ENCODE measurements at regions not wholly inside any gene's neighbourhood (a gene's known extent, or its start where the extent isn't known, plus 50 kb on each side); places are given as distances from the start of the nearest gene placed in this dataset.
"Not testable (repeated sequence)": the region's sequence is repeated elsewhere in the genome, so short reads cannot be mapped to it uniquely, and the experiment has no call there.

DNA sequence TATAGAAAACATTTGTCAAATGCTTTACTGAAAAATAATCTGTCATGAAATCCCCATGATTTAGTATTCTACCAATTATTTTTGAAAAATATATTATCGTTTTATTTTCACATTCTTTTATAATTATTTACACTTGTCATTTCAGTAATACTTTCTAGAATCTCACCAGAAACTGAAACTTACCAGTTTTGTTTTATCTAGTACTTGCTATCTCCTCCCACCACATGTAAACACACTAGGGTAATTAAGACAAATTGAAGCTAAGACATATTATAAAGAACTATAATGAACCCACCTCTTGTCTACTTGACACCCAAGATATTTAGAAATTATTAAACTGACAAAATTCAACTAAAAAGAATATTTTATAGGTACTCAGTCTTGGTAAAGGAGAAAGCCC lies 51.5 kb upstream of the GRM3 start:
- no peak for DNase-seq

DNA sequence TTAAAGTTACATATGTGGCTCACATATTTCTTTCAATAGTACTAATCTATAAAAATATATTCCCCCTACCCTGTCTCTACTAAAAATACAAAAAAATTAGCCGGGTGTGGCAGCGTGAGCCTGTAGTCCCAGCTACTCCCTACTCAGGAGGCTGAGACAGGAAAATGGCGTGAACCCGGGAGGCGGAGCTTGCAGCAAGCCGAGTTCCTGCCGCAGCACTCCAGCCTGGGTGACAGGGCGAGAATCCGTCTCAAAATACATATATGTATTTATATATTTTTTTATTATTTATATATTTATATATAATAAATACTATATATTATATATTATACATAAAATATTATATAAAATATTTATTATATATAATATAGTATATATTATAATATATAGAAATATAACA lies 69.7 kb upstream of the GRM3 start:
- DNase-seq: no peak

DNA sequence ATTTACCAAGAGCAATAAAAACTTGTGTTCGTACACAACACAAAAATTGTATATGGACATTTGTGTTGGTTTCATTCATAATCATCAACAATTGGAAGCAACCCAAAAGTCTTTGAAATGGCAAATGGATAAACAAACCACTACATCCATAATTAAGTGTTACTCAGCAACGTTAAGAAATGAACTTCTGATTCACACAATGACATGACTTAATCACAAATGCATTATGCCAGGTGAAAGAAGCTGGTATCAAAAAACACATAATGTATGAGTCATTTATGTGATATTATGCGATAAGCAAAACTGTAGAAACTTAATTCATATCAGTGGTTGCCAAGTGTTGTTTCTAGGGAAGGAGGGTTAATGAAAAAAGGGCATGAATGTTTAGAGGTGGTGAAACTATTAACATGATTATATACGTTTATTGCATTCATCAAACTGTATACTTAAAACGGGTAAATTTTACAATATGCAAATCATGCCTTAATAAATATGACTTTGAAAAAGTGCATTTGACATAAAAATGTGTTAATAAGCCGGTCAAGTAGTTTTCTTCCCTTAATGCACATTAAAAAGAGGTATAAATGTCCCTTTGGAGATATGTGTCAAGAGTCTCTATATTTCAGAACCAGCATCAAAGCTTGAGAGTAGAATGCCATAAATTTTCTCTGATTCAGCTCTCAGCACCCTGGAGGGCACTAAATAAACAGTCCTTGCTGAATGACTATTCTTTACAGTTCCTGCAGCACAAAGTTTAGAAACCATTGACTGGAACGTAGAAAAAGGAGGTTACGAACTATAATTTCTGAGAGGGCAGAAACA lies 84.8 kb upstream of the GRM3 start:
- DNase-seq: peak; percentile 43

DNA sequence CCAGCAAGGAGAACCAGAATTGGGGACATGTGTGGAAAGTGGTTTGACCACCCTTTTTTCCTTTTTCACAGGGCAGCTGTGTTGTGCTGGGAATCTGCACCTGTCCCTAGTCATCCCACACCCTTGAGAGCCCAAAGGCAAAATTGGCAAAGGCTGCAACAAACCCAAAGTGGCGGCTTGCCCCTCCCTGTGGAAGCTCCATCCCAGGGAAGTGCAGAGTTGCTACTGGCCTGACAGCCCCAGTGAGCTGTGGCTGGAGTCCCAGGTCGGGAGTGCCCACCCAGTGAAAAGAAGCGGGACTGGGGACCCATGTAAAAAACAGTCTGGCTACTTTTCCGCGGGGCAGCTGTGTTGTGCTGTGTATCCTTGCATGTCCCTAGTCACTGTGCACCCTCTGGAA lies 109.1 kb upstream of the GRM3 start:
- no peak for DNase-seq

DNA sequence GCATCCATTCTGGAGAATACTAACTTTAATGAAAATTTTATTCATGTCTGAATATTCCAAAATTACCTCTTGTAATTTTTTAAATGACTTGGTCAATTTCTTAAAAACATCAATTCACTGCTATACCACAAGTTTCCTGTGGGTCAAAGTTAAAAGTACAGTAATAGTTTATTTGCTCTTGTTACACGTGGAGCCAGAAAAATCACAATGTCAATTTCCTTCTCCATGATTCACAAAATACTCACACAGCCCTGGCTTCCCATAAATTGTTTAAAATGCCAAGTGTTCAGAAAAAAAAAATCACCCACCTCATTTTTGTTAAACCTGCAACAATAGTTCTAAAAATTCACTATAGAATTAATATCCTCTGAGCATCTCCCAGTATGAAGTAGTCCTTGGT lies 139.5 kb upstream of the GRM3 start:
- DNase-seq: no peak

DNA sequence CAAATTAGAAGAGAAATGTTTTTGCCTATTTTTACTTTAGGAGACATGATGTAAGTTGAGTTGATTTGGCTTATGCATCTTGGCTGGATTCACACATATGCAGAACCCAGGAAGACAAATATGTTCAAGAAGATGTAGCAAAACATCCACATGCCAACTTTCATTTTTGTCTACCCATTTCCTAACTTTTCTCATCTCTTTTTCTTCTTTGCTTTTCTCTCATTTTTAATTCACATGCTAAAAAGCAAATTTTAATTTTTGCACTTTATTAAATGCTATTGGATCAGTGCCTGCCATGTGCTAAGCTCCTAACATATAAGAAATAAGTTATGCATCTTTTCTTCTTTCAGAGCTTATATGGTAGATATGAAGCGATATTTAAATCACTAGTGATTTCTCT lies 143.7 kb upstream of the GRM3 start:
- no peak for DNase-seq

DNA sequence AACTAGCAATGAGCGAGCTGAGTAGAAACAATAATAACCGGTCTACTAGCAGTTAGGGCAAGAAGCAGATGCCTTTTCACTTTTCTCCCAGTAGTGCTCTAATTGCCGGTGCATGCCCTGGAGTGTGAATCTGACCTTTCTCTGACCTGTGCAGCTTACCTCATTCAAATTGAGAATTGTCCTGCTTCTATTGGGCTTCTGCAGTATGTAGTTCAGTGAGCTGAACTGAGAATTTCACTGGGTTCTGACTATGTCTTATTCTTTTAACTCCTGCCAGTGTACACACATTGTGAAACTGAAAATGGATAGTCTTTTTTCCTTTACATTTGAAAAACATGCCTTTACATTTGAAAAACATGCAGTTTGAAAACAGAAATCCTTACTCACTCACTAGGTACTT lies 157.9 kb upstream of the GRM3 start:
- no peak for DNase-seq

DNA sequence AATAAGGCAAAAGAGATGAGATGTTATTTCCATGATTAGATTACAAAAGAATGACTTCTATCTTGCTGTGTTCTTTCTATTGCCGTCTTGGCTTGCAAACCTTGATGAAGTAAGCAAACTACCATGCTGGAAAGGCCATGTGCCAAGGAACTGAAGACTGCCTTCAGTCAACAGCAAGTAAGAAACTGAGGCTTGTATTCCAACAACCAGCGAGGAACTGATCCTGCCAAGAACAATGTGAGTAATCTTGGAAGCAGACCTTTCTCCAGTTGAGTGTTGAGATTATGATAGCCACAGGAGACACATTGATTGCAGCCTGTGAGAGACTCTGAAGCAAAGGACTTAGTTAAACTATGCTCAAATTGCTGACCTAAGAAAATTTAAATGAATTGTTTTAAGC lies 164.6 kb upstream of the GRM3 start:
- DNase-seq: no peak

DNA sequence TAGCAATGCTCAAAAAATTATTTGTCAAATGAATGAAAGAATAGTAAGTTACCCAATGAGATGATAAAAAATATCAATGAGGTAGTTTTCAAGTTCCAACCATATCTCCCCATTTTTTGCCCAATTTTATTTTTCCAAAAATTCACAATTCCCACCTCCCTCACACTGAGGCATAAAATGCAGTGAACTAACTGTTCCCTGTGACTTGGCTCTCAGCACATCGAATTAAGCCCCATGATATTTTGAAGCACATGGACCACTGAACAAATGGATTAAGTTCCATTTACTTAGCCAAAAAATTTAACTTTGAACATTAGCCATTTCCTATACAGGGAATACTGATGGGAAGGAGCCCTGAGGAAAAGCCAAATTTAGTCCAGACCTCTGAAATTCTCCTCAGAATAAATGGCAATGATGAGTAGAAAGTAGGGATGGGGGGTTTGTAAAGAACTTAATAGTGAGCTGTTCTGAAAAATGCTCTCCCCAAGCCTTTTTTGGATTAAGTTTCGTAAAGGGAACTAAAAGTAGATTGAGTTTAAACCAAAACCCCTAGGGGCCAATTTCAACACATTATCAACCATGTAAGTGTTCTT lies 166.3 kb upstream of the GRM3 start:
- no peak for DNase-seq

DNA sequence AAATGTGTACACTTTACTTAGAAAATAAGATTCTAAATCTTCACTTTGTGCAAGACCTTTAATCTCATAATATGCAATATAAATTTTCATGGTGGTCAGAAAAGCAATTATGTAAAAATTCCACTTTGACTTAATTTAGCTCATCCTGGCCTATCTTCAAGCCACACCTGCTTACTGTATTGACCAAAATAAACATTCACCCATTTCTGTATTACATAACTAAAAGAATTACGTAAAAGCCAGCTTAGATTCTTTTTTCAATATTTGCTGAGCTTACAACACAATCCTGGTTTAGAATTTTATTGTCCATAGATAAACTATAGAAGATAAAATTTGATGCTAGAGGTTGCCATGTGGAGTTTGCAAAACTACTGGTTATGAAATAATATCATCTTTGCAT lies 172.9 kb upstream of the GRM3 start:
- DNase-seq: no peak

DNA sequence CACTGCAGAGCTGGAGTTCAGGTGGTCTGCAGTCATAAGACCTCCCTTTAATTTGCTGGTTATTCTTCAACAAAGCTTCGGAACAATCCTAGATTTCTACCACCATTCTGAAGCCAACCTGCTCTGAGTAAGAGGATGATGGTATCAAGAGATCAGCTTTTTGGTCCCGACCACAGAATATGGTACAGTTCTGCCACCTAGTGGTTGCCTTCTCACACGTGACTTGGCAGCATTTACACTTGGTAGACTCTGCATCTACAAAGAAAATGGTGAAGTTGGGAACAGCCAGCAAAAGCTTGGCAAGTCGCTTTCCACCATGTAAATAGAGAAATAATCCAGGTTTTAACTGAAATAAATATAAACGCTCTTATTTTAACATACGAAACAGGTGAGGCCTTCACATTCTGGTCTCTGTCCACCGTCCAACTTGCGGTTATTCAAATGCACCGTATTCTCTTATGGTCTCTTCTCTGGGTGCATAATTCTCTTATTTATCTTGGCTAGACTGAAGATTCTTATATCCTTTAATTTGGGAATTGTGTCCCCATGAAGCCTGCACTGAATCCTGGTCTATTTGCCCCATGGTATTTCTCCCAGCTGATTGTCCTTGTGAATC lies 173.9 kb upstream of the GRM3 start:
- peak; percentile 60 for DNase-seq

DNA sequence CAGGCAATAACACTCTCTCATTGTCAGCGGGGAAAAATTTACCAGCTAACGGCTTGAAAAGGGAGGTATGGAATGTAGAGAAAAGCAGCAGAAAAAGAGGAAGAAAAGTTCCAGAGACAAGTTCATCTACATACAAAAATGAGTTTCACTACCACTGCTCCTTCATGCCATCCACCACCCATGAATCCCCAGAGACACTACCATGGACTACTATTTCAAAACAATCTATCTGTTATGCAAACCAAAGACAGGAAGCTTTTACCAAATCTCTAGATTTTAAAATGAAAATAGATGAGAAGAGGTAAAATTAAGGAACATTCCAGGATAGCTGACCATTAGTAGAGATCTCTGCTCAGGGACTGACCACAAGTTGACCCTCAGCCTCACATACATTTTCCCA lies 189.0 kb upstream of the GRM3 start:
- no peak for DNase-seq

DNA sequence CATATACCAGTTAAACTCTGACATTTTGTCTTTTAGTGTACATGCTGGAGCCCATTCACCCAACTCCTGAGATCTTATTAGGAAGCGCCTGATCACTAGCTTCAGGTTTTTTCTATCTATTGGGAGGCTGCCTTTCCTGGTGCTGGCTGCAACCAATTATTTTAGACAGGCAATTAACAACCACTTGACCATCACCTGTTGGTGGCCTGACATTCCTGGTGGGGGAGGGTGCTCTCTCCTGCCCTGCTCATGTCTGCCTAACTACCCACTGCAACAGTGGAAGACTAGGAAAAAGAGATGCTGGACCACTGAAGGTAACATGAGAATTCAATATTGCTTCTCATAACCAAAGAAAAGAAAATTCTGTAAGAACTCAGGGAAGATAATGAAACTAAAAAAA lies 190.3 kb upstream of the GRM3 start:
- DNase-seq: no peak

DNA sequence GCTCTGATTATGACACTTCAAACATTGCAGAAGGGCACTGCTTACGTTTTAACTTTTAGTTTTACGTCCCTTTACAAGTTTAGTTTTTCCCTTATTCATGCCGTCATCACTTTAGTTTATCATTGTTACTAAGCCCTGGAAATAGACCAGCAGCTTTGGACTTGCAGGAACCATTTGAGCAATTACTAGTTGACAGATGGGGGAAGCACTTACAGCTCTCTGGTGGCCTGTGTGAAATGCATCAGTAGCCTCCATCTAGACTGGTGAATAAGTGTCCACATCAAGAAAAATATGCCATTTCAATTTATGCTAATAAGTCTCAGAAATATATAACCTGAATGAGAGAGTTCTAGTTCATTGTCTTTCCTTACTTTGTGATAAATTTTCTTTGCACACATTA lies 194.9 kb upstream of the GRM3 start:
- no peak for DNase-seq

DNA sequence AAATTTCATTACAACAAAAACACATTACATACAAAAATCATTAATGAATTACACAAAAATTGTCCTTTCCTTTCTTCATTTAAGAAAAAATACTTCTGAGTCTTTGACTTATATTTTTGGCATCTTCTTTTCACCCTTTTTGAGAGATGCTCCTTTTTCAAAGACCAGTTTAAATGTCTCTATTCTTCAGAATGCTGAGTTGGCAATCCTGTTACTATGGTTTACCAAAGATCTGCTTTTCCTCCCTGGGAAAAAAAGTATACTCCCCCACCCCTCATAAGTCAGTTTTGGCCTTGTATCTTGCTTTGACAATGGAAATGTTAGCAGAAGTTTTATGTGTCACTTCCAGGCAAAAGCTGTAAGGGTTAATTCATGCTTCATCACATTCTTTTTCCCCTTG lies 198.4 kb upstream of the GRM3 start:
- no peak for DNase-seq

DNA sequence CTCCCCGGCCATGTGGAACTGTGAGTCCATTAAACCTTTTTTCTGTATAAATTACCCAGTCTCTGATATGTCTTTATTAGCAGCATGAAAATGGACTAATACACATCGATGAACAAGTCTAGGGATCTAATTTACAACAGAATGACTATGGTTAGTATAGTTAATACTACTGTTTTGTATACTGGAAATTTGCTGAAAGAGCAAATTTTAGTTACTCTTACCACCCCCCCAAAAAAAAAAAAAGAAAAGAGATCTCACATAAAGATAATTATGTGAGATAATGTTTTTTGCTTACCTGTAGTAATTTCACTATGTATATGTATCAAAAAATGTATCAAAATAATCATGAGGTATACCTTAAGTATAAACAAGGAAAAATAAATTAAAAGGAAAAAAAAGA lies 199.5 kb upstream of the GRM3 start:
- no peak for DNase-seq

DNA sequence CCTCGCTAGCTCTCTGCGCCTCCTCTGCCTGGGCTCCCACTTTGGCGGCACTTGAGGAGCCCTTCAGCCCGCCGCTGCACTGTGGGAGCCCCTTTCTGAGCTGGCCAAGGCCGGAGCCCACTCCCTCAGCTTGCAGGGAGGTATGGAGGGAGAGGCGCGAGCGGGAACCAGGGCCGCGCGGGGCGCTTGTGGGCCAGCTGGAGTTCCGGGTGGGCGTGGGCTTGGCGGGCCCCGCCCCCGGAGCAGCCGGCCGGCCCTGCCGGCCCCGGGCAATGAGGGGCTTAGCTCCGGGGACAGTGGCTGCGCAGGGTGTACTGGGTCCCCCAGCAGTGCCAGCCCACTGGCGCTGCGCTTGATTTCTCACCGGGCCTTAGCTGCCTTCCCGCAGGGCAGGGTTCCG lies 203.3 kb upstream of the GRM3 start:
- DNase-seq: not testable (repeated sequence)

DNA sequence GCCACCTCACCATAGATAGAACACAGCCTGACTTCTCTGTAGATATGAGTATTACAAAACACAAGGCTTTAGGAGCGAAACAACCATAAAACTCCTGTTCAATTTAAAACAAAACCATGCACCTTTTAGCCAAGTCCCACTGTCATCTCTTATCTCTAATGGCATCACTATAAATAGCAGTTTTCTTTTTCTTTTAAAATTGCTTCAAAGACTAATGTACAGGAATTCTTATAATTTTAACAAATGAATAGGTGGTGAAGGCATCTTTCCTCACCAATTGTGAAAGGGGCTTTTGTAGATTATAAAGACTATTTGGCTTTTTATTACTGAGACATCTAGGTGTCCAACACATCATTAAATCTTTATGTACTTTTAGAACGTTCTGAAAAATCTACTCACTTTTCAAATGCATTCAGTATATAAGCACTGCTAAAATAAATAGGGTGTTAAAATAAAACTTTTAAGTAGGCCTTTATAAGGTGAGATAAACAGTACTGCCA lies 205.7 kb upstream of the GRM3 start:
- DNase-seq: no peak

DNA sequence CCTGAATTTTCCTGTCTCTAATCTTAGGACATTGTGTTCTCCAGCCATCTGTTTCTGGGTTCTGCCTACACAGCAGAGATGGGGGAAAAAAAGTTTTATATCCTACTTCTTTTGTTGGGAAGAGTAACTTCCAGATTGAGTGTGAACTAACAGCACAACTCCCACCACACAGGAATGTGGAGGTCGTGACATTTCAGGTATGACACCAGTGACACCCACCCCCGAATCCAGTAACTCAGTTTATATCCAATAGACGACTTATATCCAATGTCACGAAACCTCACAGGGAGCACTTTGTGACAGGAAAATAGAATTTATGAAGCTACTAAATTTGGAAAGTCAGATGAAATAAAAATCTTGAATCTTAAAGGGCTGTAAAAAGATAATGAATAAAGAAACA lies 211.9 kb upstream of the GRM3 start:
- DNase-seq: no peak

DNA sequence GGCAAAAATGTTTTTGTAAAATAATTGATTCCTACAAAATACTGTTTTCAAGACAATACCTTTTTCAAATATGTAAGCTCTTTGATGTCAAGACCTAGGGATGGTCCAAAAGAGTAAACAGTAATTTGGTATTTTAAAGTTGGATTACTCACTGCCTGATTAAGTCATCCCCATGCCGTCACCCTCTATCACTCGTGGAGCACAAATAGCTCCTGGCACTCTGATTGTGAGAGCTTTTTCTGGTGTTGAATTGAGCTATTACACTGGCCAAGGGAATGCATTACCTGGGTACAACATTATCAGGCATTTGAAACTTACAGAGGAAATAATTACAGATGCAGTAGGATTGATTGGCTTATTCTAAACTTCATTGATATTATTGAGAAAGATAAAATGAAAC lies 231.9 kb upstream of the GRM3 start:
- no peak for DNase-seq

DNA sequence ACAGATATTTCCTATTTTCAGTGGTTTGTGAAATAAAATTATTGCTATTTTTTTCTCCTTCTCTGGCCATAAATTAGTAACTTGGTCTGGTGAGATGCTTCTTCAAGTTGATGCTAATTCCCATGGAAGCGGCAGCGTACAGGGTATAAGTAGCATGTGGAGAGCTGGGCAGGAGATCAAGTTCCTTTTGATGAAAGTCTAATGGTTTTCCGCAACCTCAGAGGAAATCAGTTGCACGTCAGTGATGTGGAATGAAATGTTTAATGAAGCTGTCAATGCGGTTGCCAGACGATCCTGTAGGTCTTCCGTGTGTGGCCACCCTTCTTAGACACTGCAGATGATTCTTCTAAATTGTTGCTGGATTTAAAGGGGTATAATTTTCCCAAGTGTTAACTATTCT lies 236.4 kb upstream of the GRM3 start:
- DNase-seq: no peak

DNA sequence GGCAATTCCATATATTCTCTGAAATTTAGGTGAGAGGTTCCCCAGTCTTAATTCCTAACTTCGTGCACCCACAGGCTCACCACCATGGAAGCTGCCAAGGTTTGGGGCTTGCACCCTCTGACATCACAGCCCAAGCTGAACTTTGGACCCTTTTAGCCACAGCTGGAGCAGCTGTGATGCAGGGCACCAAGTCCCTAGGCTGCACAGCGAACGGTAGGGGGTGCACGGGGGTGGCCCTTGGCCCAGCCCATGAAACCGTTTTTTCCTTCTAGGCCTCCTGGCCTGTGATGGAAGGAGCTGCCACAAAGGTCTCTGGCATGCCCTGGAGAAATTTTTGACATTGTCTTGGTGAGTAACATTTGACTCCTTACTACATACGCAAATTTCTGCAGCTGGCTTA lies 251.9 kb upstream of the GRM3 start:
- DNase-seq: no peak

DNA sequence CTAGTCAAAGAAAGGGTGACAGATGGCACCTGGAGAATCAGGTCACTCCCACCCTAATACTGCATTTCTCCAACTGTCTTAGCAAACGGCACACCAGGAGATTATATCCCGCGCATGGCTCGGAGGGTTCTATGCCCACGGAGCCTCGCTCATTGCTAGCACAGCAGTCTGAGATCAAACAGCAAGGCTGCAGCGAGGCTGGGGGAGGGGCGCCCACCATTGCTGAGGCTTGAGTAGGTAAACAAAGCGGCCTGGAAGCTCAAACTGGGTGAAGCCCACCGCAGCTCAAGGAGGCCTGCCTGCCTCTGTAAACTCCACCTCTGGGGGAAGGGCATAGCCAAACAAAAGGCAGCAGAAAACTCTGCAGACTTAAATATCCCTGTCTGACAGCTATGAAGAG lies 268.1 kb upstream of the GRM3 start:
- DNase-seq: not testable (repeated sequence)

DNA sequence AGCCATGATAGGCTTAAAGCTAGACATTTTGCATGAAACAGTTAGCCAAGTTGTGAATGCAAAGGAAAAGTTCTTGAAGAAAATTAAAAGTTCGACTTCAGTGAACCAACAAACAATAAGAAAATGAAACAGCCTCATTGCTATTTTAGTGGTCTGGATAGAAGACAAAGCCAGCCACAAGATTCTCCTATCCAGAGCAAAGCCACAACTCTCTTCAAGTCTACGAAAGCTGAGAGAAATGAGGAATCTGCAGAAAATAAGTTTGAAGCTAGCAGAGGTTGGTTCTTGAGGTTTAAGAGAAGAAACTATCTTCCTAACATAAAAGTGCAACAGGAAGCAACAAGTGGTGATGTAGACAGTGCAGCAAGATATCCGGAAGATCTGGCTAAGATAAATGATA lies 271.4 kb upstream of the GRM3 start:
- no peak for DNase-seq
